ENCODE measurements at regions not wholly inside any gene's neighbourhood (a gene's known extent, or its start where the extent isn't known, plus 50 kb on each side); places are given as distances from the start of the nearest gene placed in this dataset.
"Not testable (repeated sequence)": the region's sequence is repeated elsewhere in the genome, so short reads cannot be mapped to it uniquely, and the experiment has no call there.

DNA sequence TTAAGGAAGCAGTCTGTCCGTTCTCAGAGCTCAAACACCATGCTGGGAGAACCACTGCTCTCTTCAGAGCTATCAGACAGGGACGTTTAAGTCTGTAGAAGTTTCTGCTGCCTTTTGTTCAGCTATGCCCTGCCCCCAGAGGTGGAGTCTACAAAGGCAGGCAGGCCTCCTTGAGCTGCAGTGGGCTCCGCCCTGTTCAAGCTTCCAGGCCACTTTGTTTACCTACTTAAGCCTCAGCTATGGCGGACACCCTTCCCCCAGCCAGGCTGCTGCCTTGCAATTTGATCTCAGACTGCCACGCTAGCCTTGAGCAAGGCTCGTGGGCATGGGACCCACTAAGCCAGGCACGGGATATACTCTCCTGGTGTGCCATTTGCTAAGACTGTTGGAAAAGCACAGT is 180.7 kb upstream of the TMEM196 start:
- not testable (repeated sequence) for ATAC-seq

DNA sequence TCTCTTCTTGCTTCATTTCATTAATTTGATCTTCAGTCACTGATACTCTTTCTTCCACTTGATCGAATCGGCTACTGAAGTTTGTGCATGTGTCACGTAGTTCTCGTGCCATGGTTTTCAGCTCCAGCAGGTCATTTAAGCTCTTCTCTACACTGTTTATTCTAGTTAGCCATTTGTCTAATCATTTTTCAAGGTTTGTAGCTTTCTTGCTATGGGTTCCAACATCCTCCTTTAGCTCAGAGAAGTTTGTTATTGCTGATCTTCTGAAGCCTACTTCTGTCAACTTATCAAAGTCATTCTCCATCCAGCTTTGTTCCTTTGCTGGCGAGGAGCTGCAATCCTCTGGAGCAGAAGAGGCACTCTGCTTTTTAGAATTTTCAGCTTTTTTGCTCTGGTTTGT is 180.0 kb upstream of the TMEM196 start:
- ATAC-seq: not testable (repeated sequence)

DNA sequence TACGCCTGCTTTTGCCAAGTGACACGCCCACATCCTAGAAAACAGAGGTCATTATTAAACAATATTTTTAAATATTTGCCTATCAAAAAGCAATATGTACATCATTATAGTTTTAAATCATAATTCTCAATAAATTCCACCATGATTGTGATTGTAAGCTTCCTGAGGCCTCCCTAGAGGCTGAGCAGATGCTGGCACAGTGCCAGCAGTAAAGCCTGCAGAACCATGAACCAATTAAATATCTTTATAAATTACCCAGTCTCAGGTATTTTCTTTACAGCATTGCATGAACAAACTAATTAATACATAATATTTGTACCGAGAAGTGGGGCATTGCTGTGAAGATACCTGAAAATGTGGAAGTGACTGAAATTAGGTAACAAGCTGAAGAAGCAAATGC is 174.7 kb upstream of the TMEM196 start:
- no peak for ATAC-seq

DNA sequence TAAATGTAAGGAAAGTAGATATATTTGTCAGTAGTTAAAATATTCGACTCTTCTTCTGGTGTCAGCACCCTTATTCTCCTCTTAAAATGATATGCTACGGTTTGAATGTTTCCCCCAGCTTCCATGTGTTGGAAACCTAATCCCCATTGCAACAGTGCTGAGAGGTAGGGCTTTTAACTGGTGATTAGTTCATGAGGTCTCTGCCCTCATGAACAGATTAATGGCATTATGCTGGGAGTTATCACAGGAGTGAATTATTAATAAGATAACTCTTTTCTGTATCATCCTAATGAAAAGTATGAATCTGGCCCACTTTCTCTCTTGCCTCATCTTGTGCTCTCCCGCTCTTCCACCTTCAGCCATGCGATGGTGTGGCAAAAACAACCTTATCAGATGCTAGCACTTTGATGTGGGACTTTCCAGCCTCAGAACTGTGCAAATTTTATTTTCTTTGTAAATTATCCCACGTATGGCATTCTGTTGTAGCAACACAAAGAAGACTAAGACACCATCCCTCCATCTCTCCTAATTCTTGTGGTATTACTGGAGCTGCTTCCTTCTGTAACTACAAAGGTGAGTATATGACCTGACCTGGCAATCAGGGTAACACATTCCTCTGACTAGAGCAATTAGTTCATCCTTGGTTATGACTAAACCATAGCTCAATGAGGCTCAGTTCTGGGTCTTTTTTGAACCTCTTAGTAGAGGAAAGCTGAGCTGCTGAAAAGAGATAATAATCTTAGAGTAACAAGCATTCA is 171.1 kb upstream of the TMEM196 start:
- no peak for ATAC-seq

DNA sequence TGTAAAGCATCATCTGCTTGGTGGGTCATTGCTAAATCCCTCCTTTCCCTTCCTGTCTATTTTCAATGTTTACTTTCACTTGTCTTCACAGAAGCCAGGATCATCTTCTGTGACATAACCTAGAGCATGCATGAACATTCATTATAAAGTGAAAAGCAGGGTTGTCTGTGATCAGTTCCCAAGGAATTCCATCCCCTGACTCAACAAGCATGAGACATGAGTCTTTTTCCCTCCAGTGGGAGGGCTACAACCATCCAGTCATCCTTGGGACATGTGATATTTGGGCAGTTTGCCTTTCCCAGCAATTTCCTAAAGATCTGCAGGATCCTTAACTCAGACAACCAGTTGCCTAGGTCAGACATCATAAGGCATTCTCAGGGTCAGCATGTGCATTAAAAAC is 166.3 kb upstream of the TMEM196 start:
- ATAC-seq: no peak

DNA sequence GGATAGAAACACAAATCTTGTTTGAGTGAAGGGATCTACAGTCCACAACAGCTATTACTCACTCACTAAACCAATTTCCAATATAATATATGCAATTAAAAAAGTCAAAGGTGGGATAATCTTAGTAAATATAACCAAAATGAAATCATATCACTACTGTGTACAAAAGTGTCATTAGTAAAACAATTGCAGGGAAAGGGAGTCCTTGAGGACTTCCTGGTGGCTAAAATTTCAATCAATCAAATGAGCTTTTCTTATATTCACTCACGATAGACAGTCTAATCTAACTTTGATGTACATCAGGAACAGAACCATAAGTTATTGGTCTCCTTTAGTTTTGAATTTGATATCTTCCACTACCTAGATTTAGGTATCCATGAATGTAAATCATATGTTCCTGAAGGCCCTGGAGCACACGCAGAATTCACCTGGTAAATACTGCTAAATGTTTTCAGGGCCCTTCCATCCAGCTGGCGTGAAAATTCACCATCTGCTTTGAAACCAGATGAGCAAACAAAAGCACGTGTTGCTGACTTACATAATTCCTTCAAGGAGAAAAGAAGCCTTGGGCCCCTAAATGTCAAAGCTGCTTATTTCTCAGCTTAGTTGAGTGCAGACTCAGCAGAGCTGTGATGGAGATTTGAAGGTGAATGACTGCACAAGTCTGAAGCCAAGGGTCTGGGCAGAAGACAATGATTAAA is 159.3 kb upstream of the TMEM196 start:
- no peak for ATAC-seq

DNA sequence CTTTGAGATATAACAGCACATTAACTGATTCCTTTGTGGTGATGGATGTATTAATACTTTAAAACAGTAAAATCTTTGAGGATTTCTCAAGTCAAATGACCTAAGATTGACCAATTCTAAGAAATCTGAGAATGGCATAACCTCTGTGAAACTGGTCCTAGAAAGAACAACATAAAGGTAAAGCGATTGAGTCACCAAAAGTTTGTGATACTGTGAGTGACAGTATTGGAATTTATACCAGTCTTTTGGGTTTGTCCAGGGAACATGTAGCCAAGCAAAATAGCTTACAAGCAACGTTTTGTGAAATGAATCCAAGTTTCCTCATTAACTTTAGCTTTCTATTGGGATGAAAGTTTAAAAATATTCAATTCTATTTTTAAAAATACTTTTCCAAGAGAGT is 157.4 kb upstream of the TMEM196 start:
- ATAC-seq: no peak

DNA sequence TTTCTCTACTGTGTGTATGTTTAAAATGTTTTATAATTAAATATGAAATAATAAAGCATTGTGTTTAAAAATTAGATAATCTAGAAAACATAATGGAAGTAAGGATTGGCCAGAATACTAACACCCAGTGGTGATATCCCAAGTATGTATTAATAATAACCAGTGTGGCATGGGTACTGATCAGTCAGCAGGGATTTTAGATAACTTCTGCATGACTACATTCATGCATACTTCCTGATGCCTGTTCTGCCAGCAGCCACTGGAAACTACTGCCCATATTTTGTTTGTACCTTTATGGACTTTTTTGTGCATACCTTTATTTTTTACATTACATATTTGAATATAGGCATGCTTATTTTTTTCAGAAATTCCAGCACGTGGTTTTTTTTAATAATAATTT is 156.6 kb upstream of the TMEM196 start:
- ATAC-seq: no peak

DNA sequence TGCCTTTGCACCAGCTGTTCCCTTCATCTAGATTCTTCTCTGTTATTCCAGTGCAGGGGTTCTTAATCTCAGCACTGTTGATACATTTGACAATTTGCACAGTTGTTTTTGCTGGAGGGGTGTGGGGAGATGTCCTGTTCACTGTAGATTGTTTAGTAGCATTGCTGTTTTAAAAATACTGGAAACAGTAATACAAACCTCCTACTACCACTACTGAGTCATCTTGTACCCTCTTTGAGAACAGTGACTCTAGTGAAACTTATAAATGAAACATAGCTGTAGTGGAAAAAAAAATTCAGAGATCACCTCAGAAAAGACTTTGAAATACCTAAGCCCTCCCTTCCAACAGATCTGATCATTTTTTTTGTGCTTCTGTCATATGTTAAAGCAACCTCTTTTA is 154.8 kb upstream of the TMEM196 start:
- no peak for ATAC-seq

DNA sequence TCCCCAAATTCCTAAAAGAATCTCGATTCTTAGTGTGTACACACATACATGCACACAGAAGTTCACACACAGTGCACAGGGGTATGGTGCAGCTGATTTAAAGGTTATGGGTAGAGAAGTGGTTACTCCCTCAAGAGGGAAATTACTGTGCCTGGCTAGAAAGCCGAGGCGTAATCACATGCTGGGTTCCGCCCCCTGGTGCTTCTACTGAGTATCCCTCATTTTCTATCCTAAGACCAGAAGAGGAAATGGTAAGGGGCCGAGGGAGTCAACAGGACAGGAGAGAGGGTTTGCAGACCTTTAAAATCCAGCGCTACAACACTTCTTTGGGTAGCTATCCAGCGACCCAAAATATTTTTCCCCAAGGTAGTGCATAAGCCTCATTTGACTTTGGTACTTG is 147.3 kb upstream of the TMEM196 start:
- no peak for ATAC-seq

DNA sequence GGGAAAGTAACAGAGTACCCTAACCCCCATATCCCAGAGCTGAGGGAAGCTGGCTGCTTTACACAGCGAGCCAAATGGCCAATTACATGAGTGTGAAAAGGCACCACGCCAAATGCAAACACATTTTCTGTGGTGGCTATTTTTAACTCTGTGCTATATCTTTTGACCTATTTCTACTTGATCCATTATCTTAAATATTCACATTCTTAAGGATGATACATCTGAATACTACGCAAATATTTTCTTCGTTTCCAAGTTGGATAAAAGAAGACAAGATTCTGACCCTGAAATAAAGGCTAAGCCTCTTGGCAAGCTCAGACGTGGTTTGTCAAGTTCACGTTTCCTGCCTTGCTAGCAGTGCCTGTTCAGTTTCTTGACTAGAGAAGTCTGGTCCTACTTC is 146.7 kb upstream of the TMEM196 start:
- no peak for ATAC-seq

DNA sequence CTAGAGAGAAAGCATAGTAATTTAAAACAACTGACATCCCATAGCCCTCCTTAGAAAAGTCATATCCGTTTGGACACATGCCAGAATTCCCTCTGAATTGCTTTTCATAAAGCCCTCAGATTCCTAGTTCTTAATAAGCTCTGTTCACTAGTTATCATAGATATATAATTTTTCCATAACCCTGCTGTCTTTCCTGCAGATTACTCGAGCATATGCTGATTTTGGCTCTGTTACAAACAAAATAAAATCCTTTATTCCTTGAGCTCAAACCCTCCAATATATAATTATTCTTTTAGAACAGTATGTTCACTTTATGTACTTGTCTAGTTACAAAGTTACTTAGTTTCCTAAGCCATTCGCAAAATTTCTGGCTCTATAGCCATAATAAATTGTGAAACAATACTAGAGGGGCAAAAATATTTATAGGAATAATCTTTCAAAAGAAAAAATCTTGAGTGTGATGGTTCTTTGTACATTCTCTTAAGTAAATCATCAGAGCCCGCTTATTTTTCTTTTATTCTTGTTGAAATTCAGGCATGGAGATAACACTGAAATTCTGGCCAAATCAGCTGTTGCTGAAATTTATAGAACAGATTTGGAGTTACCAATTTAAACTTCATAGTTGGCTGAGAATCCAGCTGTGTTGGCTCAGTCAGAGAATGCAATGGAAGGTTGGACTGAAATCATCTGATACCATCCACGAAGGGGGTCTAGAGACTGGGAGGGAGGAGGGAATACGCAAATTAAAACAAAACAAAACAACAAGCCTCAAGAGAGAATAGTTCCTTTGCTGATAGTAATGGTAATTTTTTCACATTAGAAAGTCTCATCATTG is 146.1 kb upstream of the TMEM196 start:
- ATAC-seq: no peak

DNA sequence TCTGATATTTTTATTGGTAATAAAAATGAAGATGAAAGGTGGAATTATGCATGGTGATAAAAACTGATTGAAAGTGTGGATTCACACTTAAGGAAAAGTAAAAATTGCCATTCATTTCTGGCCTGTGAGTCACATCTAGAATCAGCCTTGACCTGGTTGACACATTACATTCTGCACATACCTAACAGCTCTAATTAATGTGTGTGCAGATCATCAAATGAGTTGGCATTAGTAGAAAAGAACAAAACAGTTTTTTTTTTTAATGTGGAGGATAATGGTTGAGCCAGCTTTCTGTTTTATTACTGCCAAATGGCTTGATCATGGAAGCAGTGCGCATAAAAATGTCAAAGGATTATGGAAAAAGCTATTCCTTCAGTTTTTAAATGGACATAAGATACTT is 142.6 kb upstream of the TMEM196 start:
- ATAC-seq: no peak

DNA sequence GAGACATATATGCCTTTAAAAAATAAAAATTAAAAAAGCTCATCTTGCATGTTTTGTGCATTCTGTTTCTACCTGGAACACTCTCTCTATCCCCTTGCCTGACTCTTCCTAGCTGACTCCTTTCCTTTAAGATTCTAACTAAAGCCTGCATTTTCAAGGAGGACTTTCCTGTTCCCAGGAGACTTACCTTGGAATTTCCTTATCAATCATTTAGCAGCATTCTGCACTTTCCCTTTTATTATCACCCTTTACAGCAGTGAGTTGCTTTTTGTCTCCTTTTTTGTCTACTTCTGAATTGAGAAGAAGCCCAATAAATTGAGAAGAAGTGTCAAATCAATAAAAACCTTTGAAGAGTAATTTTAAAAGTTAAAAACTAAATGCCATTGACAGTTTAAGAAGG is 142.2 kb upstream of the TMEM196 start:
- ATAC-seq: no peak

DNA sequence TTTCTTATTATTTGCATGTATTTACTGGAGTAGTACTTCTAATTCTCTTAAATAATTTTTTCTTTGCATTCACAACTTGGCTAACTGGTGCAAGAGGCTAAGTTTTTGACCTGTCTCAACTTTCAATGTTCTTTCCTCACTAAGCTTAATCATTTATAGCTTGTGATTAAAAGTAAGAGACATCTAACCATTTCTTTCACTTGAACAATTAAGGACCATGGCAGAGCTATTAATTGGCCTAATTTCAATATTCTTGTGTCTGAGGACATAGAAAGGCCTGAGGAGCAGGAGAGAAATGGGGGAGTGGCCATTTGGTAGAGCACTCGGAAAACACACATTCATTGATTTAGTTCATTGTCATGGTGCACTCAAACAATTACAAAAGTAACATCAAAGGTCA is 141.4 kb upstream of the TMEM196 start:
- ATAC-seq: no peak

DNA sequence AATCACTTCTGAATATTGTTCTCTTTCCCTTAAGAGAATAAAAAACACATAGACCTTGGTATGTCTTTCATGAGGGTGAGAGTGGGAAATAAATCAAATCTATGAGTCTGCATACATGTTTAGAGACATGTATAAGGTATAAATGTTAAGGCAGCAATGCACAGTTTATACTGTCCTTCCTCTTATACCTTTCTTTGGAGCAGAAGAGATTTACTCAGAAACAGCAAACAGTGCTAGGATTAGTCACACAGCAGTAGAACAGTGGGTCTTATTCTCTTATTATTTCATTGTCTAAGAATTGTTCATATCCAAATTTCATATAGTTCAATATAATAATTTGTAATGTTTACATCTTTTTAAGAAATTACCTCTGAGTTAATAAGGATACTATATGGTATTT is 126.7 kb upstream of the TMEM196 start:
- ATAC-seq: no peak

DNA sequence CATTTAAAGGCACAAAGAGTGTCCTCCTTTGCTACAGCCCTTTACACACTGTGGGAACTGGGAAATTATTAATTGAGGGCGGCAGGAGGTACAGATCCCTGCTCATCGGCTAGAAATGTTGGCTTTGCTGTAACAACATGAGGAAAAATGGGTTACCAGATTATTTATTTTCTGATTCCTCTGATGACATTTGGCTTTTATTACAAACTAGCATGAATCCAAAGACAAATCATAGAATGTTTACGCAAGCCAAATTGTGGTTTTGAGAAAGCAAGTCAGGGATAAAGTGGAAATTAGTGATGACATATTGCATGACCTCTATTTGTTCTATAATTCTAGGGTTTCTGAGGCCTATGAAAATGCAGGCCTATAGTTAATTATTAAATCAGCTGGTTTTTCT is 126.1 kb upstream of the TMEM196 start:
- no peak for ATAC-seq

DNA sequence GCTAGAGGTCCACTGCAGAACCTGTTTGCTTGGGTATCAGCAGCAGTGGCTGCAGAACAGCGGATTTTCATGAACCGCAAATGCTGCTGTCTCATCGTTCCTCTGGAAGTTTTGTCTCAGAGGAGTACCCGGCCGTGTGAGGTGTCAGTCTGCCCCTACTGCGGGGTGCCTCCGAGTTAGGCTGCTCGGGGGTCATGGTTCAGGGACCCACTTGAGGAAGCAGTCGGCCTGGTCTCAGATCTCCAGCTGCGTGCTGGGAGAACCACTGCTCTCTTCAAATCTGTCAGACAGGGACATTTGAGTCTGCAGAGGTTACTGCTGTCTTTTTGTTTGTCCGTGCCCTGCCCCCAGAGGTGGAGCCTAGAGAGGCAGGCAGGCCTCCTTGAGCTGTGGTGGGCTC is 109.5 kb upstream of the TMEM196 start:
- ATAC-seq: not testable (repeated sequence)

DNA sequence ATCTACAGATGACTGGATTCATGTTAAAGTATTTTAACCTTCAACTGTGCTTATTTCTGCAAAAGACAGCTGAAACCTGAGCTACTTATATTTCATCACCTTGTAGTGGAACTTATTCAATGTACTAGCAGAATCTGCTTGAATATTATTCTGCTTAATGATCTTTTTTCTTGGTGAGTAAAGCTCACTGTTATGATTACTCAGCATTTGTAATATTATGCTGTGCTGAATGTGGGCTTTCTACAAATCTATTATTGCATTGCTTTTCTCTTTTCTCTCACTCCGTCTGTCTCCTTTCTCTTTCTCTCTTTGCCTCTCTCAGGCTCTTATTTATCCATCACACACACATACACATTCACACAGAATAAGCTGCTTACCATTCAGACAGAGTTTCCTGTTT is 98.7 kb upstream of the TMEM196 start:
- no peak for ATAC-seq

DNA sequence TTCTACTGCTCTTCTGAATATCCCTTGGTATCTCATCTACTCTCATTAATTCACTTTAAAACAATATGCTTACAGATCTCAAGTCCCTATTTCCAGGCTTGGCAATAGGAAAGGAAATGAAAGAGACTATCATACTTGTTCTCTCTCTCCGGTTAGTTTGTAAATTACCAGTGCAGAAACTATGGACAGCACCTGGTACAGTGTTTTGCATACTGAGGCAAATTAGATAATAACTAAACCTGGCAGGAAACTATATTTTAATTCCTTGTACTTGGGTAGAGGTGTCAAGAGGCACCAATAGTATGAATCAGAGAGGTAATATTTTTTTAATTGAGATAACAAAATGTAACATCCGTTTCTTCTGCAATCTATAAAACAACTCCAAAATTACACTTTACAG is 97.7 kb upstream of the TMEM196 start:
- no peak for ATAC-seq

DNA sequence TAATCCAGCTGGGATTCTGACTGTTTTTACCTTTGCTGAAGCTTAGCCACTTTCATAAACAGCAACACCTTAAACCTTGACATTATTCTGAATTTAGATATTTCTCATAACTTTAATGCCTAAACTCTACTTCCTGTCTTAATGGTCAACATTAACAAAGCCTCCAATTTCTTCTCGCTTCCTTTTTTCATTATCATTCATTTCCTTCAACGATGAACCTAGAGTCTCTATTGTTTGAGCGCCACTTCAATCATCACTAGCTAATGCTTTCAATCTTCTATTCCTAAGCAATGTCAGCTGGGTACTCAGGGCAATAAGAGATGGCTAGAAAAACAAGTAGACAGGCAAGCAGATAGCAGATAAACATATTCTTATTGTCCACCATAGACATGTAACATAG is 96.6 kb upstream of the TMEM196 start:
- ATAC-seq: no peak

DNA sequence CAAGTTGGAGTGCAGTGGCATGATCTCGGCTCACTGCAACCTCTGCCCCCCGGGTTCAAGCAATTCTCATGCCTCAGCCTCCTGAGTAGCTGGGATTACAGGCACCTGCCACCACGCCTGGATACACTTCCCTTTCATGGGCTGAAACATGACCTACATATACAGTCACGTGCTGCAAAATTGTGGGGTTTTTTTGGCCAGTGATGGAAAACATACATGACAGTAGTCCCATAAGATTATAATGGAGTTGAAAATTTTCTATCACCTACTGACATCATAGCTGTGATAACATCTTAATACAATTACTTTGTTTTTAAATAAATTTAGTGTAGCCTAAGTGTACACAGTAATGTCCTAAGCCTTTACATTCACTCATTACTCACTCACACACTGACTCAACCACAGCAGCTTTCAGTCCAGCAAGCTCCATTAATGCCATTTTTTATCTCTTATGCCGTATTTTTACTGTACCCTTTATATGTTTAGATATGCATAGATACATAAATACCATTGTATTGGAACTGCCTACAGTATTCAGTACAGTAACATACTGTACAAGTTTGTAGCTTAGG is 79.9 kb upstream of the TMEM196 start:
- ATAC-seq: no peak

DNA sequence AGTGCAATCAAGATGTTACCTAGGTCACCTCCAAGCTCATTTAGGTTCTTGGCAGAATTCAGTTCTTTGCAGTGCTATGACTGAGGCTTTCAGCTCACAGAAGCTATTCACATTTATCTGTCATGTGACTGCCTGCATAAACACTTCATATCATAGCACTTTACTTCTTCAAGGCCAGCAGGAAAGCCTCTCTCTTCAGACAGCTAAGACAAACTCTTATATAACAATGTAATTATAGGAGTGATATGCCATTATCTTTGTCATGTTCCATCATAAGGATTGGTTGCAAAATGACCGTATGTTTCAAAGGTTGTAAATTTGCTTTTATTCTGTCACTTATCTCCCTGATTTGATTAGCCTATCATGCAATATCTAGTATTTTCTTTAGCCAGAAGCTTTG is 78.8 kb upstream of the TMEM196 start:
- no peak for ATAC-seq

All from activated CD4-positive, CD25-positive, alpha-beta regulatory T cell treated with anti-CD3 and anti-CD28 coated beads, Interleukin-2, amount 50 U/mL, for 24 hours (primary cell).